ENCODE measurements at regions not wholly inside any gene's neighbourhood (a gene's known extent, or its start where the extent isn't known, plus 50 kb on each side); places are given as distances from the start of the nearest gene placed in this dataset.

DNA sequence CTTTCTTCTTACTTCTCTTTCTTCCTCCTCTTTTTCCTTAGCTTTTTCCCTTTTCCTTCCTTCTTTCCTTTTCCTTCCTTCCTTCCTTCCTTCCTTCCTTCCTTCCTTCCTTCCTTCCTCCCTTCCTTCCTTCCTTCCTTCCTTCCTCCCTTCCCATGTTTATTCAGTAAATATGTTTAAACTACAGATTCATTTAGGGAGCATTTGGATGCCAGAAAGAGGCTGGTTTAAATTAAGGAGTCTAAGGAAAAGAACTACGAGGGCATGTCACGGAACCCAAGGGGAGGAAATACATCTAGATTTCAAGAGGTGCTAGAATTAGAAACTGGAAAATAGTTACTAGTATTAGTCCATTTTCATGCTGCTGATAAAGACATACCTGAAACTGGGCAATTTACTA is 320.0 kb upstream of the ARRDC3 start:
- TF ChIP-seq STAT1 (conservative IDR thresholded peaks at IDR 0.05) (no peak), EZH2 (IDR thresholded peaks at IDR 0.05; ENCODE audit: borderline replicate concordance, control insufficient read depth, low read depth, low read length) (no peak), ATF7 (IDR thresholded peaks at IDR 0.05; ENCODE audit: low read depth) (no peak), POLR2AphosphoS5 (IDR thresholded peaks at IDR 0.05; ENCODE audit: low read length) (no peak), NFYB (IDR thresholded peaks at IDR 0.05; ENCODE audit: insufficient read depth, low read depth, low read length) (no peak), YY1 (IDR thresholded peaks at IDR 0.05; ENCODE audit: low read depth, low read length) (no peak), ZBED1 (IDR thresholded peaks at IDR 0.05; ENCODE audit: borderline replicate concordance) (no peak), EP300 (IDR thresholded peaks at IDR 0.05; ENCODE audit: borderline replicate concordance in 1 of 2, control insufficient read depth in 1 of 2, low read depth in 2 of 2, low read length in 2 of 2) (no peak), CREM (IDR thresholded peaks at IDR 0.05; ENCODE audit: low read depth) (no peak), RCOR1 (conservative IDR thresholded peaks at IDR 0.05; ENCODE audit: low read depth, low read length) (no peak)
- TF ChIP-seq, protein P1, sequence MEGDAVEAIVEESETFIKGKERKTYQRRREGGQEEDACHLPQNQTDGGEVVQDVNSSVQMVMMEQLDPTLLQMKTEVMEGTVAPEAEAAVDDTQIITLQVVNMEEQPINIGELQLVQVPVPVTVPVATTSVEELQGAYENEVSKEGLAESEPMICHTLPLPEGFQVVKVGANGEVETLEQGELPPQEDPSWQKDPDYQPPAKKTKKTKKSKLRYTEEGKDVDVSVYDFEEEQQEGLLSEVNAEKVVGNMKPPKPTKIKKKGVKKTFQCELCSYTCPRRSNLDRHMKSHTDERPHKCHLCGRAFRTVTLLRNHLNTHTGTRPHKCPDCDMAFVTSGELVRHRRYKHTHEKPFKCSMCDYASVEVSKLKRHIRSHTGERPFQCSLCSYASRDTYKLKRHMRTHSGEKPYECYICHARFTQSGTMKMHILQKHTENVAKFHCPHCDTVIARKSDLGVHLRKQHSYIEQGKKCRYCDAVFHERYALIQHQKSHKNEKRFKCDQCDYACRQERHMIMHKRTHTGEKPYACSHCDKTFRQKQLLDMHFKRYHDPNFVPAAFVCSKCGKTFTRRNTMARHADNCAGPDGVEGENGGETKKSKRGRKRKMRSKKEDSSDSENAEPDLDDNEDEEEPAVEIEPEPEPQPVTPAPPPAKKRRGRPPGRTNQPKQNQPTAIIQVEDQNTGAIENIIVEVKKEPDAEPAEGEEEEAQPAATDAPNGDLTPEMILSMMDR (IDR thresholded peaks at IDR 0.05 in 2 of 3, conservative IDR thresholded peaks at IDR 0.05 in 1 of 3; ENCODE audit: control insufficient read depth in 2 of 3, extremely low read depth in 1 of 3, insufficient read depth in 1 of 3, low read depth in 3 of 3, low read length in 3 of 3): no peak
- TF ChIP-seq, protein P2, sequence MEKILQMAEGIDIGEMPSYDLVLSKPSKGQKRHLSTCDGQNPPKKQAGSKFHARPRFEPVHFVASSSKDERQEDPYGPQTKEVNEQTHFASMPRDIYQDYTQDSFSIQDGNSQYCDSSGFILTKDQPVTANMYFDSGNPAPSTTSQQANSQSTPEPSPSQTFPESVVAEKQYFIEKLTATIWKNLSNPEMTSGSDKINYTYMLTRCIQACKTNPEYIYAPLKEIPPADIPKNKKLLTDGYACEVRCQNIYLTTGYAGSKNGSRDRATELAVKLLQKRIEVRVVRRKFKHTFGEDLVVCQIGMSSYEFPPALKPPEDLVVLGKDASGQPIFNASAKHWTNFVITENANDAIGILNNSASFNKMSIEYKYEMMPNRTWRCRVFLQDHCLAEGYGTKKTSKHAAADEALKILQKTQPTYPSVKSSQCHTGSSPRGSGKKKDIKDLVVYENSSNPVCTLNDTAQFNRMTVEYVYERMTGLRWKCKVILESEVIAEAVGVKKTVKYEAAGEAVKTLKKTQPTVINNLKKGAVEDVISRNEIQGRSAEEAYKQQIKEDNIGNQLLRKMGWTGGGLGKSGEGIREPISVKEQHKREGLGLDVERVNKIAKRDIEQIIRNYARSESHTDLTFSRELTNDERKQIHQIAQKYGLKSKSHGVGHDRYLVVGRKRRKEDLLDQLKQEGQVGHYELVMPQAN (conservative IDR thresholded peaks at IDR 0.05): no peak
- TF ChIP-seq, protein P3, sequence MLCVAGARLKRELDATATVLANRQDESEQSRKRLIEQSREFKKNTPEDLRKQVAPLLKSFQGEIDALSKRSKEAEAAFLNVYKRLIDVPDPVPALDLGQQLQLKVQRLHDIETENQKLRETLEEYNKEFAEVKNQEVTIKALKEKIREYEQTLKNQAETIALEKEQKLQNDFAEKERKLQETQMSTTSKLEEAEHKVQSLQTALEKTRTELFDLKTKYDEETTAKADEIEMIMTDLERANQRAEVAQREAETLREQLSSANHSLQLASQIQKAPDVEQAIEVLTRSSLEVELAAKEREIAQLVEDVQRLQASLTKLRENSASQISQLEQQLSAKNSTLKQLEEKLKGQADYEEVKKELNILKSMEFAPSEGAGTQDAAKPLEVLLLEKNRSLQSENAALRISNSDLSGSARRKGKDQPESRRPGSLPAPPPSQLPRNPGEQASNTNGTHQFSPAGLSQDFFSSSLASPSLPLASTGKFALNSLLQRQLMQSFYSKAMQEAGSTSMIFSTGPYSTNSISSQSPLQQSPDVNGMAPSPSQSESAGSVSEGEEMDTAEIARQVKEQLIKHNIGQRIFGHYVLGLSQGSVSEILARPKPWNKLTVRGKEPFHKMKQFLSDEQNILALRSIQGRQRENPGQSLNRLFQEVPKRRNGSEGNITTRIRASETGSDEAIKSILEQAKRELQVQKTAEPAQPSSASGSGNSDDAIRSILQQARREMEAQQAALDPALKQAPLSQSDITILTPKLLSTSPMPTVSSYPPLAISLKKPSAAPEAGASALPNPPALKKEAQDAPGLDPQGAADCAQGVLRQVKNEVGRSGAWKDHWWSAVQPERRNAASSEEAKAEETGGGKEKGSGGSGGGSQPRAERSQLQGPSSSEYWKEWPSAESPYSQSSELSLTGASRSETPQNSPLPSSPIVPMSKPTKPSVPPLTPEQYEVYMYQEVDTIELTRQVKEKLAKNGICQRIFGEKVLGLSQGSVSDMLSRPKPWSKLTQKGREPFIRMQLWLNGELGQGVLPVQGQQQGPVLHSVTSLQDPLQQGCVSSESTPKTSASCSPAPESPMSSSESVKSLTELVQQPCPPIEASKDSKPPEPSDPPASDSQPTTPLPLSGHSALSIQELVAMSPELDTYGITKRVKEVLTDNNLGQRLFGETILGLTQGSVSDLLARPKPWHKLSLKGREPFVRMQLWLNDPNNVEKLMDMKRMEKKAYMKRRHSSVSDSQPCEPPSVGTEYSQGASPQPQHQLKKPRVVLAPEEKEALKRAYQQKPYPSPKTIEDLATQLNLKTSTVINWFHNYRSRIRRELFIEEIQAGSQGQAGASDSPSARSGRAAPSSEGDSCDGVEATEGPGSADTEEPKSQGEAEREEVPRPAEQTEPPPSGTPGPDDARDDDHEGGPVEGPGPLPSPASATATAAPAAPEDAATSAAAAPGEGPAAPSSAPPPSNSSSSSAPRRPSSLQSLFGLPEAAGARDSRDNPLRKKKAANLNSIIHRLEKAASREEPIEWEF (IDR thresholded peaks at IDR 0.05; ENCODE audit: insufficient replicate concordance, low read depth, low read length): no peak
- TF ChIP-seq, protein P4, sequence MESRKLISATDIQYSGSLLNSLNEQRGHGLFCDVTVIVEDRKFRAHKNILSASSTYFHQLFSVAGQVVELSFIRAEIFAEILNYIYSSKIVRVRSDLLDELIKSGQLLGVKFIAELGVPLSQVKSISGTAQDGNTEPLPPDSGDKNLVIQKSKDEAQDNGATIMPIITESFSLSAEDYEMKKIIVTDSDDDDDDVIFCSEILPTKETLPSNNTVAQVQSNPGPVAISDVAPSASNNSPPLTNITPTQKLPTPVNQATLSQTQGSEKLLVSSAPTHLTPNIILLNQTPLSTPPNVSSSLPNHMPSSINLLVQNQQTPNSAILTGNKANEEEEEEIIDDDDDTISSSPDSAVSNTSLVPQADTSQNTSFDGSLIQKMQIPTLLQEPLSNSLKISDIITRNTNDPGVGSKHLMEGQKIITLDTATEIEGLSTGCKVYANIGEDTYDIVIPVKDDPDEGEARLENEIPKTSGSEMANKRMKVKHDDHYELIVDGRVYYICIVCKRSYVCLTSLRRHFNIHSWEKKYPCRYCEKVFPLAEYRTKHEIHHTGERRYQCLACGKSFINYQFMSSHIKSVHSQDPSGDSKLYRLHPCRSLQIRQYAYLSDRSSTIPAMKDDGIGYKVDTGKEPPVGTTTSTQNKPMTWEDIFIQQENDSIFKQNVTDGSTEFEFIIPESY (IDR thresholded peaks at IDR 0.05): no peak

All from GM12878 (cell line).